ENCODE measurements at regions not wholly inside any gene's neighbourhood (a gene's known extent, or its start where the extent isn't known, plus 50 kb on each side); places are given as distances from the start of the nearest gene placed in this dataset.

GRCh38 chr16:55037966-55038365, 107.3 kb downstream of the IRX5 start:
- no peak overlapping the region for H3K4me3 Mint-ChIP-seq
- H3K27ac Mint-ChIP-seq, result no peak overlapping the region
- no peaks in the 10 kb centered on the region for H3K9me3 Mint-ChIP-seq
- TF ChIP-seq CTCF (IDR thresholded peaks at IDR 0.05; ENCODE audit: unreplicated experiment), result no peak
- H3K36me3 Mint-ChIP-seq, result no peaks in the 10 kb centered on the region
- no peak for DNase-seq (ENCODE audit: low spot score in 2 of 2, unreplicated experiment in 2 of 2)
- peaks cover 76% of the 10 kb centered on the region for H3K27me3 Mint-ChIP-seq (ENCODE audit: low read depth)
- H3K4me1 Mint-ChIP-seq, result peaks cover 15% of the 10 kb centered on the region

DNA sequence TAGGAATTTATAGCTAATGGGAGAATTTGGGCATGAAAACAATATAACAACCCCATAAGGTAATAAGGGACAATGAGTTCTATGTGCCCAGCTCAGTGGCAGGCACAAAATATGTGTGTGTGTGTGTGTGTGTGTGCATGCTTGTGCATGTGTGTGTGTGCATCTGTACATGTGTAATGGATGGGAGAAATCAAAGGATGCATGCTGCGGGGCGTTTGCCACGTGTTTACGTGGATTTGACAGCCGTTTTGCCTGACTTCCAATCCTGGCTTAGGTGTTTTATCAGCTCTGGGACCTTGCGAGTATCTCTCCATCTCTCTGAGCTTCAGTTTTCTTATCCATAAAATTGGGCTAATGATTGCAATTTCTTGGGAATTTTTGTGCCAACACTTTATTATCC, 108.4 kb downstream of the IRX5 start:
- TF ChIP-seq CTCF (IDR thresholded peaks at IDR 0.05; ENCODE audit: unreplicated experiment), result no peak
- no peaks in the 10 kb centered on the region for H3K9me3 Mint-ChIP-seq
- no peak overlapping the region for H3K4me3 Mint-ChIP-seq
- no peak for DNase-seq (ENCODE audit: low spot score in 2 of 2, unreplicated experiment in 2 of 2)
- H3K27me3 Mint-ChIP-seq (ENCODE audit: low read depth), result peaks cover 77% of the 10 kb centered on the region
- peaks cover 11% of the 10 kb centered on the region for H3K4me1 Mint-ChIP-seq
- no peak overlapping the region for H3K27ac Mint-ChIP-seq
- H3K36me3 Mint-ChIP-seq, result no peaks in the 10 kb centered on the region

DNA sequence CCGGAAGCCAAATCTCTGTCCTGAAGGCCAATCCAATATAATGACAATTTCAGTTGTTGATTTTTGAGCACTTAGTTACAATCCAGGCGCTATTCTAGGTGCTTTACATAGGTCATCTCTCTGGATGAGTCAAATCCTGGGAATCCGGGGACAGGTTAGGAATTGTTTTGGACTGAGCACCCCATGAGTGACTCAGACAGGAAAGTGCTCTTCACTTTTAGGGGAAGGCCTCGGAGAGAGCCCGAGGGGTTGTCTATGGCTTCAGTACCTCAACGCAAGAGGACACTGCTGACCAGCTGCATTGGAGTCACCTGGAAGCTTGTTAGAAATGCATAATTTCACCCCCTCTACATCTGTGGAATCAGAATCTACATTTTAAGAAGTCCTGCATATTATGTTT, 108.8 kb downstream of the IRX5 start:
- TF ChIP-seq CTCF (IDR thresholded peaks at IDR 0.05; ENCODE audit: unreplicated experiment), result no peak
- H3K9me3 Mint-ChIP-seq, result no peaks in the 10 kb centered on the region
- H3K27ac Mint-ChIP-seq, result no peak overlapping the region
- no peaks in the 10 kb centered on the region for H3K36me3 Mint-ChIP-seq
- DNase-seq (ENCODE audit: low spot score in 2 of 2, unreplicated experiment in 2 of 2), result no peak
- peaks cover 75% of the 10 kb centered on the region for H3K27me3 Mint-ChIP-seq (ENCODE audit: low read depth)
- H3K4me1 Mint-ChIP-seq, result peaks cover 11% of the 10 kb centered on the region
- H3K4me3 Mint-ChIP-seq, result no peak overlapping the region

GRCh38 chr16:55039931-55040330, 109.3 kb downstream of the IRX5 start:
- DNase-seq (ENCODE audit: low spot score in 2 of 2, unreplicated experiment in 2 of 2), result no peak
- H3K36me3 Mint-ChIP-seq, result no peaks in the 10 kb centered on the region
- H3K4me1 Mint-ChIP-seq, result peaks cover 11% of the 10 kb centered on the region
- TF ChIP-seq CTCF (IDR thresholded peaks at IDR 0.05; ENCODE audit: unreplicated experiment), result no peak
- no peak overlapping the region for H3K4me3 Mint-ChIP-seq
- H3K9me3 Mint-ChIP-seq, result no peaks in the 10 kb centered on the region
- peaks cover 75% of the 10 kb centered on the region for H3K27me3 Mint-ChIP-seq (ENCODE audit: low read depth)
- H3K27ac Mint-ChIP-seq, result no peak overlapping the region

GRCh38 chr16:55040366-55041086, 109.9 kb downstream of the IRX5 start:
- Mint-ChIP-seq H3K9me3 (no peaks in the 10 kb centered on the region), H3K36me3 (no peaks in the 10 kb centered on the region), H3K27me3 (ENCODE audit: low read depth) (peaks cover 75% of the 10 kb centered on the region), H3K4me1 (peaks cover 14% of the 10 kb centered on the region), H3K27ac (no peak overlapping the region), H3K4me3 (no peak overlapping the region)
- TF ChIP-seq CTCF (IDR thresholded peaks at IDR 0.05; ENCODE audit: unreplicated experiment), result no peak
- no peak for DNase-seq (ENCODE audit: low spot score in 2 of 2, unreplicated experiment in 2 of 2)
